GM04503 (cell line): ENCODE measurements at regions not wholly inside any gene's neighbourhood (a gene's known extent, or its start where the extent isn't known, plus 50 kb on each side); places are given as distances from the start of the nearest gene placed in this dataset.
A peak's percentile ranks its signal among the peaks of the same experiment; 100 is the strongest.

Experiments
- DNase-seq: peaks from one replicate; pipeline ENCODE4 v3.0.0-alpha.2; 2012; ENCODE audit warnings: low read depth

DNA sequence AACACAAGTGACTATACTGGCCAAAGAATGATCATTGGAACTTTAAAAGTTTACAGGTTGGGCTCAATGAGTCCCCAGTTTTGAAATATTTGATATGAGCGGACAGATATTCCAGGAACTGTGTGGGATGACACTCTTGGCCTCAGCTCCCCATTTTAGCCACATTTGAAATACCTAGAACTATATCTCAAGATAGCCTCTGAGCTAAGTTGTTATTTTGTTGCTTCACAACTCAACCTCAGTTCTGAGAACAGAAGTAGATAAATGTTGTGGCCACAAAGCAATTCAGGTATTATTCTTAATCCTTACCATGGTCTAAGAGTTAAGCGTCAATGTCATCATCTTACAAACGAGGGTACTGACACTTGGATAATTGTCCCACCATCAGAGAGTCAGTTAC, 172.2 kb upstream of the SETBP1 start:
- no peak for DNase-seq

DNA sequence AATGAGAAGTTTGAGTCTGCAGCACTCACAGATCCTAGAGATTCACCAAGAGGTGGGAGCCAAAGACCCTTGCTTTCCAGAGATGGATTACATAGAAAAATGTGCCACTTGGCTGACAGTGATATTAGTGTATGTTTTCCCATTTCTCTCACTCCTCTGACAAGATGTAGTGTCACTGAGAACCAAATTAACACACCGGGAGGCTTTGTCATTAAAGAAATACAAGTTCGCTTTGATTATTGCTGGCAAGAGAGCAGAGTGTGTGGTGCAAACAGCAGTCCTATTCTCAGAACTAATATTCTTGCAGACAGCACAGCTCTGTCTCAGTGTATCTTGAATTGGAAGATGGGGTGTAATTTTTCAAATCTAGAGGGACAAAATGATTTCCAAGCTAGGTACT, 171.6 kb upstream of the SETBP1 start:
- no peak for DNase-seq

DNA sequence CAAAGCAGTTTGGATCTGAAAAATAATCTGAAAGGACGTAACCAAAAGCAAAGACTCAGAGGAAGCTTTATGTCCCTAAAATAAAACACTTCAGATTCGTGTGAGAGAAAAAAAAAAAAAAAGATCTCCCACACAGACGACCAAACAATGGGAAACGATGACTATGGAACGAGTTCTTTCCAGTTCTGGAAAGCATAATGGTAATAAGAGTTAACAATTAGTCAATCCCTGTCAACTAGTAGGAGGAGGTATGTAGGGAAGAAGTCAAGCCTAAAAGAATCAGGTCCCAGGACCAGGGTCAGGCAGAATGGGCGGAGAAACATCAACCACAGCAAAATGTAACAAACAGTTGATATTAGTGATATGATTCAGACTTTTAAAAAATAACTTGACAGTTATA, 170.3 kb upstream of the SETBP1 start:
- DNase-seq = no peak

DNA sequence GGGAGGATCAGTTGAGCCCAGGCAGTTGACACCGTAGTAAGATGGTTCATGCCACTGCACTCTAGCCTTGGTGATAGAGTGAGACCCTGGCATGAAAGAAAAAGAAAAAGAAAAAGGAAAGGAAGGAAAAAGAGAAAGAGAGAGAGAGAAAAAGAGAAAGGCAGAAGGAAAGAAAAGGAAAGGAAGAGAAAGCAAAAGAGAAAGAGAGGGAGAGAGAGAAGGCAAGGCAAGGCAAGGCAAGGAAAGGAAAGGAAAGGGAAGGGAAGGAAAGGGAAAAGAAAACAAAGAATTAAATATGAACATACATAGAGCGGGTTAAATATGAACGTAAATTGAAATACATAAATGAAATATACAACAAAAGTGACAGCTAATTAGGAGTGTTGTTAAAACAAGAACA, 167.5 kb upstream of the SETBP1 start:
- DNase-seq = no peak

DNA sequence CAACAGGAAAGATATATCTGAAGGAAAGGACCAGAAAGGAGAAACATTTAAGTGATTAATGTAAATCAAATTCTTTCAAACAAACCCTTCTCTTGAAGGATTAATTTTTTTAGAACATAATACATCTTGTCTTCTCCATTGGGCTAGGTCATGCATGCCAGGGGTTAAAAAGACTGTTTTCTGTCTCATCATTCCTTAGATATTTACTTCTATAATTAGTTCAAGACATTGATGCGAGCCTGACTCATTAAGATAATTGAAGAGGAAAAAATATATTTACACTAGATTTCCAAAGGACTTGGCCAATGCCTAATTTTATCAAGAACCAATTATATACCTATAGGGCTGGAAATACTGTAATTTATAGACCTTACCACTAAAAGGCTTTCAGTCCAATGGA, 166.6 kb upstream of the SETBP1 start:
- DNase-seq = no peak

DNA sequence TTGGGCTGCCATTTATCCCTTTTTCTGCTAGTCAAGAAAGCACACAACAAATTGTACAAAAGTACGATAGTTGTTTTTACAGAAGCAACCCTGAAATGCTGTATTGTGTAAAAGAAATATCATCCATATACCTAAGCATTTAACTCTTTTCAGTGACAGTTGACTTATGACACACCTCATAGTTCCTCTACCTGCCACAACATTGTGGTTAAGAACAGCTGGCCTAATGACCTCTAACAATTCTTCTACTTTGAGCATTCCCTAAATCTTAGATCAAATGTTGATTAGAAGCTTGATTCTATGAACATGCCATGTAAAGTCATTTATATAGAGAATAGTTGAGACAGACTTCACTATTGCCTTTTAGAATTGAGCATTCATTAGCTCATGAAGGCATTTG, 165.9 kb upstream of the SETBP1 start:
- no peak for DNase-seq

DNA sequence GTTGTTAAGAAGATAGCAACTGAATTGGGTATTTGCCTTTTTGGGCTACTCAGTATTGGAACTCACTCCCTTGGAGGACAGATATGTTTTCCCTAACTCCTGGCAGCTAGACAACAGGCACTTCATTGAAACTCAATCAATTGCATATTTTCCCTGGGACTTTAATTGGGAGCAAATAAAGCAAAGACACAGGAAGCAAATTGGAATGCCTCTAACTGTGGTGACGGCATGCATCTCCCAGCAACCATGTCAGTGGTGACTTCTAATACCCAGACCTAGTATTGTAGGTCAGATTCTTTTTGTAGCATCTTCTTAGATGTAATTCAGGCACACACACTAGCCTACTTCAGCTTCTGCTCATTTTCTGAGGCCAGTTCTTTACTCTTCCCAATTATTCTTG, 164.2 kb upstream of the SETBP1 start:
- DNase-seq = no peak

DNA sequence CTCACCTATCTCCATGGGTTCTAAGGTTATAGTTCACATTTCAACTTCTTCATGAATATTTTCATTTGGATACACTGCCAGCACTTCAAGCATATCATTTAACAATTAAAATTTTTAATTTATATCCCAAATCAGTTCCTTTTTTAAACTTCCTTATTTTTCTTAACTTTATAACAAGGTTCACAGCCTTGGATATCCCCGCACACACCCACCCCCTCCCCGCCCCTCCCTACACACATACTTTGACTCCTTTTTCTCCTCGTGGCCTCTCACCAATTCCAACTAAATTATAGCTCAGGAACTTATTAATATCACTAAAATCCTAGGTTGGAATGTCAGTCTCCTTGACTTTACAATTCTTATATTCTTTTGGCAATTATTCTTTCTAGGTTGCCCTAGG, 163.6 kb upstream of the SETBP1 start:
- DNase-seq = no peak

DNA sequence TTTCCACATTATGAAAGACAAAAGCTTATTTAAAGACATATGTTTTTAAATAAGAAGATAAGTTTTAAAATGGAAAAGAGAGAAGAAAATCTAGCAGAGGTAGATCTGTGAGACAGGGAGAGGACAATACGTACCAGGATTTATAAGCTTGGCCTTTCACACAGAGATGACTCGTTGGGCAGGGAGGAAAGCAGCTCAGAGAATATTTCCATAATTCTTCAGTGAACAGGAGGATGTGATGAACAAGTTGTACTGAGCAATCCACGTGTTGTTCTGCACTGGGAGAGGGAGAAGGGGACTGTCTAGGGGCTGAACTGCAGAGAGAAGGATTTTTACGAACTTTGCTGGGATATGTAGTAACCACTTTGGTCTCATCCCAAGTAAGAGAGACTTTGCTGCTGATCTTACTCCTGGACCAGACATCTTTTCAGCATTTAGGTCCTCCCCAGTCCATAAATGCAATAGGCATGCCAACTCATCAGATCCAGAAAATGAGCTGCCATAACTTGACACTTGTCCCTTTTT, 162.5 kb upstream of the SETBP1 start:
- DNase-seq = no peak

DNA sequence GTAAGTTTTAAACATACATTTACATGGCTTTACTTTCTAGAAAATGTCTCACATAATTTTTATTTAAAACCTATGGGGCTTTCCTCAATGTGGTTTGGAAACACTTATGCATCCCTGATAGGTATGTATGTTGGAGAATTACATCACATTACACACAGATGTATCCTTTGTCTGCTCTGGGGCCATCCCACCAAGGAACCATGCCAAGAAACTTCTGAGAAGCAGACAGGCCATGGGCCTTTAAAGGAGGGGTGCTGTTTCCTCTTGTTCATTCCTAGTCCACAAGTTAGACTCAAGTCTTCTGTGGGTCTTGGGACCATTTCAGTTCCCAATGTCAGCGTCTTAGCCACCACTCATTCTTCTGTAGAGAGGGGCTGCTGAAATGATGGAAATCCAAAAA, 162.0 kb upstream of the SETBP1 start:
- no peak for DNase-seq

DNA sequence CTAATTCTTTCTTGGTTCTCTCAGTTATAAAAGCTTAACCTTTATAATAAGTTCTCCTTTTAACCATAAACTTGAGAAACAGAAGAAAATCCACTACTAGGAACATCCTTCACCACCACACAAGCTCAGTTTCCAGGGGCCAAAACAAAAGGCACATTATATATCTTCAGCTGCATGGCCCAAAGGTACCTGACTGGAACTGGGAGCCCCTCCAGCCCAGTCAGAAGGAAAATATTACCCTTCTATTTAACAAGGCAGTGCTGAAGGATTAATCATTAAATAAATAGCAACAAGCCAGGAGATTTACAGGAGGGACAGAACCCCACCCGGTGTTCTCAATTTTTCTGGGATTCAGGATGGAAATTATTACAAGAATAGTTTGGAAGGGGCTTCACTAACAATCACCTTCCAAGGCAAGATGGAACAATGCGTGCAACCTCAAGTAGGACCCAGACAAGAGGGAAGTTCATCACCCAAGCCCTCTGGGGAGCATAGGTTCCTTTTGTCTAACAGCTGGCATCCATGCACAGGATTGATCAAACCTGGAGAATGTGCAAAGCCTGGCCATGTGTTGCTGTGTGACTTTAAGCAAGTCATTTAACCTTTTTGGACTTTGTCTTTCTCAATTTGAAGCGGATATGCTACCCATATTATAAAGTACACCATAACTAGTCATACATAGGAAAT, 159.6 kb upstream of the SETBP1 start:
- DNase-seq = no peak

DNA sequence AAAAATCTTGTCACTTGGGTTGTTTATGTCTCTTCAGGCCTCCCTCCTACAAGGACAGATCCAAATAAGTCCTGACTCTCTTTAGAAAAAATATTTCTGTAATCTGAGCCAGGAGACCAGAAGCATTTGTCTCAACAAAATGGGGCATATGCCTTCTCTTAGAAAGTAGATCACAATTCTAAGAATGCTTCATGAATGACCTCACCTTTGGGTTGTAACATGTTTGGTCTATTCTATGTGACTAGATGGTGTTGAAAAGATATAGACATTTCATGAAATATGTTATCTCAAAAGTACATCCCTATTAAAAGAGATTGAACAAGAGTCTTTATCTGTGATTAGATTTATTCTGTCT, 159.0 kb upstream of the SETBP1 start:
- no peak for DNase-seq

DNA sequence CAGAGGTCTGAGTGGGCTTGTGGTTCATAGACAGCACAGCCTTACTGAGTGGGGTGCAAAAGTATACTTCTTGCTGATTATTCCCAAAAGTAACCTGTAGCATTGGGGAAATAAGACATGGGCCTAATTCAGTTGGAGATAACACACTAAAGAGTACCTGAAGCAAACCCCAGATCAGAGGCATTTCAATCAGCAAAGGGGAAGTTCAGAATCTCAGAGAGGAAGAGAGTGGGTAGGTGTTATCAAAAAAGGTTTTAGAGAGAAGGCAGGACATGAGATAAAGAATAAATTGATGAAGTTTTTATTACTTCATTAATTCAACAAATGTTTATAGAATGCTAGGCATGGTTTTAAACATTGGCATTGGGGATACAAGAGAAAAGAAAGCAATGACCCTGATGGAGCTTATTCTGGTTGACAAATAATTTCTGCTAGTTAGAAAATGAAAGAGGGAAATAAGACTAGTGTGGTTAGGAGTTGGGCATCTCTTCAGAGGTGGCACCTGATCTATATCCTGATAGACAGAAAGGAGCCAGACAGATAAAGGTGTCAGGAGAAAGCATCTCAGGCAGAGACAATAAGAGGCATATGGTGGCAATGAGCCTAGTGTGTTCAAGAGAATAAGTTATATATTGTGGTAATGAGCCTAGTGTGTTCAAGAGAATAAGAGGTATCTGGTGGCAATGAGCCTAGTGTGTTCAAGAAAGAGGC, 153.8 kb upstream of the SETBP1 start:
- DNase-seq = no peak

DNA sequence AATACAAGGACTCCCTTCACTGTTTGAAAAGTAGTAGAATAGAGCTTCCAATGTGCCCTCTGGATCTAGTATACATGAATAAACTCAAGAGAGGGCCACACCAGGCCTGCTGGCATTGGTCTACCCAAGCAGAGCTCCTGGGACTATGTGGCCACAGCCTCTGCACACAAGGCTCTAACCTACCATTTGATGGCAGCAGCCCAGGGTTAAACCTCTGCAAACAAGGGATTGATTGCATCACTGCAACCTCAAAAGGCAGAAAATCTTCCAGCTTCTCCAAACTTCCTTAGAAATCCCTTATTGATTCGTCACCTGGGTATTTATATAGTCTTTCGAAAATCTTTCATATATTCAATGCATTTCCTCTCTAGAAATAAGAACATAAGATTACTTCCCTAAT, 147.6 kb upstream of the SETBP1 start:
- DNase-seq = no peak

DNA sequence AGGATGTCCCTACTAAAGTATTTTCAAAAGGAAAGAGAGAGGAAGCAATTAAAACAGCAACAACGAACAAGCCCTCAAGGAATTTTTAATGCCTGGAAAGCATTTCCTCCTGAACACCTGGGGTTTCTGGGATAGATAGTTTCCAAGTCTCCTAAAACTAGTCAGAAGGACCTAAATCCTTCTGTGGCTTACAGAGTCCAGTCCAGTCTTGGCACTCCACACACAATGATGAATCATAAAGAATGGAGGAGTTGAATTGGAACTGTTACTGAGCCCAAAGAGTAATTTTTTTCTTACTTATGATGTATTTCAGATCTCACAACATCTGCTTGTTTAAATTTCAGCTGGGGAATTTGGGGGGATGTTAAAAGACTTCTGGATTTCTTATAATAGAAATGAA, 144.6 kb upstream of the SETBP1 start:
- DNase-seq = peak; percentile 56

DNA sequence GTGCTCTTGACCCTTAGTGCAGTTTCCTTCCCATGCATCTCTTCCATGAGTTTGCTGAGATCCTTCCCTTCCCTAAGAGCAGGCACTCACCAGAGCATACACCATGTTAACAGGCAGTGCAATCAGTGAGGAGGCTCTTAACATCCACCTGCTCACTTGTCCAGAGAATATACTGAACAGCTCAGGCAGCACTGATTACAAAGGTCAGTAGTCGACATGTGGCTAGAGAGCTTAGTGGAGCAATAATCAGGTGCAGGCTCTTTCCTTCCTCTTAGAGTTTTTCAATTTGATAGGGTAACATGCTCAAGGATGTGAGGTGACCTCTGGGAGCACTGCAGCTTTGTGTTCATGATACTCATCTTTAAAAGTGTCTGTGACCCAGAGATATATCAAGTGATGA, 144.1 kb upstream of the SETBP1 start:
- no peak for DNase-seq

DNA sequence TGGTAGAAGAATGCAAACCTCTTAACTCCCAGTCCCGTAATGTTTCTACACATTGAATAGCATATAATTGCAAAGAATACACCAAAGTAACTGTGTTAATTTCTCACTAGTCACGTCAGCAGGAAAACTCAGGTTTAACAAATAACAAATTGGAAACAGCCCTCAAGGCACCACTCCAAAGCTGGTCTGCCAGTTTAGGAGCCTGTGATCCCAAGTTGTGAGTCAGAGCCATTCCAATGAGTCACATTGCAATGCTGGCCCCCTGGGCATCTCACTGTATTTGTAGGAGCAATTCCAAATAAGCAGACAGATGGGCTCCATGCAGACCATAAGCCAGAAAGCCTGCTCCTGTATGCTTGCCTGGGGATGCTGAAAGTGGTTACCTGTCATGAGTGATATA, 143.2 kb upstream of the SETBP1 start:
- peak; percentile 72 for DNase-seq

DNA sequence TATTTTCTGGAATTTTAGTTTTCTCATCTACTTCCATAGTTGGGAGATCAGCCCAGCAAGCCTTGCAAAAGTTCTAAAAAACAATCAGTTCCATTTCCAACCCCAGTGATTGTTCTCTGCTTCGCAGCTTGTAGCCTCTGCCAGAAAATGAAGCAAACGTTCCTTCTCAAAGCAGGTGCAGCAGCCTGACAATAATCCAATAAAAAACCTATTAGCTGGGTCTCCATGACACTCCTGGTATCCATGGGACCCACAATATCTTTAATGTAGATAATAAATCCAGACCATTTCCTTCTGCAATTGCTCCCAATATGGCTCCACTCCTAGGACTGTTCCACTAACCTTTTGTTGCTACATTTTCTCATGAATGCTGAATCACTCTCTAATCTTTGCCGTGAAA, 140.8 kb upstream of the SETBP1 start:
- DNase-seq = no peak

DNA sequence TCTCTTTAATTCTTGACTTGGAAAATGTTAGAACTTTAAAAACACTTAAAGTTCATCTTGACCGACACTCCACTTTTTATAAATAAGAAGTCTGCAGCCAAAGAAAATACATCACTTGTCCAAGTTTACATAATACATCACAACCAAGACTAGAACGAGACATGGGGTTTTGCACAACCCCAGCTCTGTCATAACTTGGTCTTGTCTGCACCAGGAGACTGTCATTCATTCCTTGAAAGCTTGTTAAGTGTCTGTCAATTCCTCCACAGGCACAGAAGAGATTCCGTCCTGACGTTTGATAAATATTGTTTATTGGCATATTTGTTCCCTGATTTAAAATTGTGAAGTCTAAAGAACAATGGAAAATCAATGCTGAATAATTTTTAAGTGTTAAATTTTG, 139.5 kb upstream of the SETBP1 start:
- no peak for DNase-seq

DNA sequence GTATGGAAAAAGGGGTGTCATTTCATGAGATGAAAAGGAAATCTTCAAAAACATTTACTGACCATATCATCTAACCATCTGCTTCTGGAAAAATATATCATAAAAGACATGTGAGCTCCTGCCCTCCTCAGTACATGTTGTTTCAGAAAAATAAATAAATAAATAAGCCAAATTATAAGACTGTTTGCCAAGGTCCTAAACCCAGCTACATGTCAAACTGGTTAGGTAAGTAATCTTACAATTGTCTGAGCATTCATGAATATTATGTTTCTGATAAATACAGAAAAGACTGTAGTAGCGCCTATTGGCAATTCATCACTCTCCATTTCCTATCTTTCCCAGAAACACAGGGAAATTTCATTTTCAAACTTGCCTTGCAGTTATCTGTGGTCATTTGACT, 138.9 kb upstream of the SETBP1 start:
- DNase-seq = no peak

DNA sequence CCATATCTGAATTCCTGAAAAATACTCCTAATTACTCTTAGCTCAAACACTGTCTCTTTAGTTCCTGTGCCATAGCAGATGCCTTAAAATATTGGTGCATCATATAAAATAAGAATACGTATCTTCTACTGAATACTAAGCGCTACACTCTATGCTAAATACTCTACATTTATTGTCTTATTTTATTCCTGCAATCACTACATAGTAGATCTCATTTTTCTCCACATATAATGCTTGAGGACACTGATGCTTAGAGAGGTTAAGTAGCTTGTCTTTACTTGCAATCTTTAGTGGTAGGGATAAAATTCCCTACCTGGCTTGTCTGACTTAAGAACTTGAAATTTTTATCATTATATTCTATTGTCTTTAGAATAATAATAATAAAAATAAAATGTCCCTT, 137.3 kb upstream of the SETBP1 start:
- no peak for DNase-seq

DNA sequence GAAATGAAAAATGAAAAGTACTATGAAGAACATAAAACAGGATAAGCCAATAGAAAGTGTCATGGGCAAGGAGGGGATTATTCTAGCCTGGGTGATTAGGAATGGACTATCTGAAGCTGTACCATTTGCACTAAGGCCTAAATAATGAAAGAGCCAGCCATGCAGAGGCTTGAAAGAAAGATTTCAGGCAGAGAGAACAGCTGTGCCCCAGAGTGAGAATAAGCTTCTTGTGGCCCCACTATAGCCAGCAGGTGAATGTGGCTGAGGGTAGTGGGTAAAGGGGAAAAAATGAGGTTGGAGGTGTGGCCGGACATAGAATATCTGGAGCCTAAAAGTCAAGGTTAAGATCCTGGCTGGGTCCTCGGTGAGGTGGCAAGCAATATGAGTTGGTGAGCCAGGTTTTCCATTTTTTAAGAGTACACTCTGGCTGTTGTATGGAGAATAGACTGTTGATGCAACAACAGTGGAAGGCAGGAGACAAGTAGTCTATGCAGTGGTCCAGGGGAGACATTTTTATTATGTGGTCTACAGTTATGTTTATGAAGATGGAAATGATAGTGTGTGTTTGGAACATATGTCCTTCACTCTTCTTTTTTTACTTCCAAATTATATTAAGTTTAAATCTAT, 135.2 kb upstream of the SETBP1 start:
- DNase-seq = no peak

DNA sequence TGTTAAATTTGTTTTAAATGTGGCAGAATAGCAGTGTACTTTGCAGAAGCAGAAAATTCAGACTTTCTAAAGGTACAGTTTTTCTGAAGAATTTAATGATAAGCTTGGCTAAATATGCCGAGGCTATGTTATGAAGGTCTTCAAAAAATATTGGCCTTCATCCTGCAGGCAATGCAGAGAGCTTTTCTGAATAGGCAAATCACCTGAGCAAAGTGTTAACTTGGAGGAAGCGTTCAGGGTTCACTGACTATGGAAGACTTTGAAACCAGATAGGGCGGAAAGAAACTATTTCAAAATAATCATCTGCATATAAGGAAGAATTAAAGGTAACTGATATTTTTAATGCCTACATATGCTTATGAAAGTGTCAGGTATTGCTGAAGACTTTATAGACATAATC, 133.7 kb upstream of the SETBP1 start:
- no peak for DNase-seq
